OCI-LY1 (cell line): ENCODE measurements at regions not wholly inside any gene's neighbourhood (a gene's known extent, or its start where the extent isn't known, plus 50 kb on each side); places are given as distances from the start of the nearest gene placed in this dataset.

Experiments used
- CTCF ChIP-seq: fragments of 200-600 bp; sonication (generic), shearing (Covaris generic); IDR thresholded peaks from 2 replicates; pipeline ENCODE4 v1.5.1; 2017; ENCODE audit warnings: mild to moderate bottlenecking, antibody characterized with exemption, low read length, moderate library complexity, mixed read lengths
- EZH2 ChIP-seq: fragments of 200-600 bp; sonication (generic), shearing (Covaris generic); IDR thresholded peaks from 2 replicates; pipeline ENCODE4 v1.8.0; 2017; ENCODE audit warnings: borderline replicate concordance, mixed run types, mild to moderate bottlenecking, antibody characterized with exemption, low read length, moderate library complexity, mixed read lengths

- no peak for TF ChIP-seq EZH2
- no peak for TF ChIP-seq CTCF
Measured at GRCh38 chr15:62656071-62656470, 386.5 kb upstream of the TPM1 start.
